ENCODE measurements at regions not wholly inside any gene's neighbourhood (a gene's known extent, or its start where the extent isn't known, plus 50 kb on each side); places are given as distances from the start of the nearest gene placed in this dataset.

DNA sequence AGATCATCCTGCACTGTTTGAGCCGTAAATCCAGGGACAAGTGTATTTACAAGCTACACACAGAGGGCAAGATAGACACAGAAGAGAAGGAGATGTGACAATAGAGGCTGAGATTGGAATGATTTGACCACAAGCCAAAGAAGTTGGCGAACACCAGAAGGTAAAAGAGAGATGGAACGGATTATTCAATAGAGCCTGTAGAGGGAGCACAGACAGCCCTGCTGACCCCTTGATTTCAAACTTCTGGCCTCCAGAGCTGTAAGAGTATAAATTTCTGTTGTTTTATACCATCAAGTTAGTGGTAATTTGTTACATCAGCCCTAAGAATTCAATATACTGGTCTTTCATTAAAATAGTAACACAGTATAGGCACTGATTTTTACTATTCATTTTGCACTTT is 447.8 kb downstream of the FAT4 start:
- no peak for DNase-seq (ENCODE audit: low read depth in 6 of 9, low spot score in 9 of 9)
- Histone ChIP-seq H3K4me1 (ENCODE audit: control insufficient read depth in 2 of 2, insufficient read depth in 2 of 2, low read length in 2 of 2) (no peaks in the 10 kb centered on the region), H3K4me3 (ENCODE audit: low read length in 2 of 2) (no peak overlapping the region), H3K9me3 (ENCODE audit: control insufficient read depth in 2 of 2, insufficient read depth in 1 of 2, low read length in 1 of 2) (no peaks in the 10 kb centered on the region), H3K27me3 (ENCODE audit: control insufficient read depth in 2 of 2, insufficient read depth in 1 of 2, low read length in 1 of 2) (no peaks in the 10 kb centered on the region), H3K27ac (ENCODE audit: low read depth in 1 of 2, low read length in 1 of 2) (no peak overlapping the region), H3K36me3 (ENCODE audit: control insufficient read depth in 2 of 2, insufficient read depth in 2 of 2, low read length in 1 of 2) (no peaks in the 10 kb centered on the region)
- WGBS: 74% methylated on average over 3 of the region's 3 CpGs

- no peak for DNase-seq (ENCODE audit: low read depth in 6 of 9, low spot score in 9 of 9)
- Histone ChIP-seq H3K27ac (ENCODE audit: low read depth in 1 of 2, low read length in 1 of 2) (no peak overlapping the region), H3K36me3 (ENCODE audit: control insufficient read depth in 2 of 2, insufficient read depth in 2 of 2, low read length in 1 of 2) (no peaks in the 10 kb centered on the region), H3K4me3 (ENCODE audit: low read length in 2 of 2) (no peak overlapping the region), H3K27me3 (ENCODE audit: control insufficient read depth in 2 of 2, insufficient read depth in 1 of 2, low read length in 1 of 2) (no peaks in the 10 kb centered on the region), H3K9me3 (ENCODE audit: control insufficient read depth in 2 of 2, insufficient read depth in 1 of 2, low read length in 1 of 2) (no peaks in the 10 kb centered on the region), H3K4me1 (ENCODE audit: control insufficient read depth in 2 of 2, insufficient read depth in 2 of 2, low read length in 2 of 2) (no peaks in the 10 kb centered on the region)
These were observed 451.2 kb downstream of the FAT4 start for GRCh38 chr4:125765941-125766340.

- H3K27ac ChIP-seq (ENCODE audit: low read depth in 1 of 2, low read length in 1 of 2): no peak overlapping the region
- DNase-seq (ENCODE audit: low read depth in 6 of 9, low spot score in 9 of 9): no peak
- H3K9me3 ChIP-seq (ENCODE audit: control insufficient read depth in 2 of 2, insufficient read depth in 1 of 2, low read length in 1 of 2): no peaks in the 10 kb centered on the region
- WGBS: 81% methylated on average over 6 of the region's 6 CpGs
- no peaks in the 10 kb centered on the region for H3K36me3 ChIP-seq (ENCODE audit: control insufficient read depth in 2 of 2, insufficient read depth in 2 of 2, low read length in 1 of 2)
- H3K4me1 ChIP-seq (ENCODE audit: control insufficient read depth in 2 of 2, insufficient read depth in 2 of 2, low read length in 2 of 2): no peaks in the 10 kb centered on the region
- no peak overlapping the region for H3K4me3 ChIP-seq (ENCODE audit: low read length in 2 of 2)
- H3K27me3 ChIP-seq (ENCODE audit: control insufficient read depth in 2 of 2, insufficient read depth in 1 of 2, low read length in 1 of 2): no peaks in the 10 kb centered on the region
These were observed 456.2 kb downstream of the FAT4 start for GRCh38 chr4:125770814-125771398.

GRCh38 chr4:125772680-125773079 is 457.9 kb downstream of the FAT4 start:
- WGBS: 97% methylated on average over 1 of the region's 1 CpG
- DNase-seq (ENCODE audit: low read depth in 6 of 9, low spot score in 9 of 9): no peak
- H3K4me1 ChIP-seq (ENCODE audit: control insufficient read depth in 2 of 2, insufficient read depth in 2 of 2, low read length in 2 of 2): no peaks in the 10 kb centered on the region
- peaks cover 0 to 8% of the 10 kb centered on the region in 2 donors for H3K9me3 ChIP-seq (ENCODE audit: control insufficient read depth in 2 of 2, insufficient read depth in 1 of 2, low read length in 1 of 2)
- H3K27me3 ChIP-seq (ENCODE audit: control insufficient read depth in 2 of 2, insufficient read depth in 1 of 2, low read length in 1 of 2): no peaks in the 10 kb centered on the region
- no peaks in the 10 kb centered on the region for H3K36me3 ChIP-seq (ENCODE audit: control insufficient read depth in 2 of 2, insufficient read depth in 2 of 2, low read length in 1 of 2)
- no peak overlapping the region for H3K4me3 ChIP-seq (ENCODE audit: low read length in 2 of 2)
- H3K27ac ChIP-seq (ENCODE audit: low read depth in 1 of 2, low read length in 1 of 2): no peak overlapping the region

DNA sequence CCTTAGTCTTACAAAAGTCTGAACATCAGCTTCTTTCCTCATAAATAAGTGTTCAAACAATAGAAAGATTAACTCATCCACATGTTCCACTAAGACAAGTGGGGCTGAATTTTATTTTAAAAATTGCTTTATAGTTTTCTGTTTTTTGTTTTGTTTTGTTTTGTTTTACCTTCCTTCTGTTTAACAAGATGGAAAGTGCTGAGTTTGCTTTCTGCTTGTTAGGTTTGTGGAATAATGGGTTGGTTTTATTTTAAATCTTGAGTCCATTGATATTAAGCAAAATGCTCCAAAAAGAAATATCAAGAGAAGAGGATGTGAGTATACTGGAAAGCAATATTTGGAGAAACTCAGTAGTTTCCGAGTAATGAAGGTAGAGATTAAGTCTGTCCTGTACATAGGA is 458.7 kb downstream of the FAT4 start:
- no peak overlapping the region for H3K4me3 ChIP-seq (ENCODE audit: low read length in 2 of 2)
- H3K36me3 ChIP-seq (ENCODE audit: control insufficient read depth in 2 of 2, insufficient read depth in 2 of 2, low read length in 1 of 2): no peaks in the 10 kb centered on the region

GRCh38 chr4:125773931-125774330 is 459.2 kb downstream of the FAT4 start:
- Histone ChIP-seq H3K36me3 (ENCODE audit: control insufficient read depth in 2 of 2, insufficient read depth in 2 of 2, low read length in 1 of 2) (no peaks in the 10 kb centered on the region), H3K4me1 (ENCODE audit: control insufficient read depth in 2 of 2, insufficient read depth in 2 of 2, low read length in 2 of 2) (no peaks in the 10 kb centered on the region), H3K27me3 (ENCODE audit: control insufficient read depth in 2 of 2, insufficient read depth in 1 of 2, low read length in 1 of 2) (no peaks in the 10 kb centered on the region), H3K9me3 (ENCODE audit: control insufficient read depth in 2 of 2, insufficient read depth in 1 of 2, low read length in 1 of 2) (peaks cover 0 to 8% of the 10 kb centered on the region in 2 donors), H3K27ac (ENCODE audit: low read depth in 1 of 2, low read length in 1 of 2) (no peak overlapping the region), H3K4me3 (ENCODE audit: low read length in 2 of 2) (no peak overlapping the region)
- DNase-seq (ENCODE audit: low read depth in 6 of 9, low spot score in 9 of 9): no peak
- 93% methylated on average over 2 of the region's 2 CpGs for WGBS

More for the DNA sequence above, 458.7 kb downstream of the FAT4 start:
- no peaks in the 10 kb centered on the region for H3K27me3 ChIP-seq (ENCODE audit: control insufficient read depth in 2 of 2, insufficient read depth in 1 of 2, low read length in 1 of 2)
- 97% methylated on average over 1 of the region's 1 CpG for WGBS
- H3K4me1 ChIP-seq (ENCODE audit: control insufficient read depth in 2 of 2, insufficient read depth in 2 of 2, low read length in 2 of 2): no peaks in the 10 kb centered on the region
- no peak overlapping the region for H3K27ac ChIP-seq (ENCODE audit: low read depth in 1 of 2, low read length in 1 of 2)
- DNase-seq (ENCODE audit: low read depth in 6 of 9, low spot score in 9 of 9): no peak
- peaks cover 0 to 8% of the 10 kb centered on the region in 2 donors for H3K9me3 ChIP-seq (ENCODE audit: control insufficient read depth in 2 of 2, insufficient read depth in 1 of 2, low read length in 1 of 2)

GRCh38 chr4:125776146-125776545 is 461.4 kb downstream of the FAT4 start:
- 90% methylated on average over 4 of the region's 4 CpGs for WGBS
- no peak for DNase-seq (ENCODE audit: low read depth in 6 of 9, low spot score in 9 of 9)
- Histone ChIP-seq H3K9me3 (ENCODE audit: control insufficient read depth in 2 of 2, insufficient read depth in 1 of 2, low read length in 1 of 2) (peaks cover 0 to 8% of the 10 kb centered on the region in 2 donors), H3K4me1 (ENCODE audit: control insufficient read depth in 2 of 2, insufficient read depth in 2 of 2, low read length in 2 of 2) (no peaks in the 10 kb centered on the region), H3K36me3 (ENCODE audit: control insufficient read depth in 2 of 2, insufficient read depth in 2 of 2, low read length in 1 of 2) (no peaks in the 10 kb centered on the region), H3K4me3 (ENCODE audit: low read length in 2 of 2) (no peak overlapping the region), H3K27ac (ENCODE audit: low read depth in 1 of 2, low read length in 1 of 2) (no peak overlapping the region), H3K27me3 (ENCODE audit: control insufficient read depth in 2 of 2, insufficient read depth in 1 of 2, low read length in 1 of 2) (no peaks in the 10 kb centered on the region)

DNA sequence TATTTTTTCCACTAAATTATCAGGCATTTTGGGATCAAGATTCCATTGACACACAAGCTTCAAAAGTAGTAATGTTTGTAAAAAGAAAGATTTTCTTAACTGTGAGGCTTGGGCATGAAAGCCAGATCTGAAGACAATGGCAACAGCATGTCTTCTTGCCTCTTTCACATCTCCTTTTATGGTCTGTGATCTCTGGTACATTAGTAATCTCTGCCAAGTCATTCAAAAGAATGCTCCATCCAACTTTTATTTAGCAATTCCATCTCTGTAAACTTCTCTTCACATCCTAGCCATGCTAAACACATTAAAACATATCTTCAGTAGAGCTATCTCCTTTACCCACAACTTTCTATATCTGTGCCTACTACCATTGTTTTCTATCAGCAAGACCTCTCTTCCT is 465.4 kb downstream of the FAT4 start:
- H3K36me3 ChIP-seq (ENCODE audit: control insufficient read depth in 2 of 2, insufficient read depth in 2 of 2, low read length in 1 of 2): no peaks in the 10 kb centered on the region
- H3K27ac ChIP-seq (ENCODE audit: low read depth in 1 of 2, low read length in 1 of 2): no peak overlapping the region
- H3K27me3 ChIP-seq (ENCODE audit: control insufficient read depth in 2 of 2, insufficient read depth in 1 of 2, low read length in 1 of 2): no peaks in the 10 kb centered on the region
- DNase-seq (ENCODE audit: low read depth in 6 of 9, low spot score in 9 of 9): no peak
- H3K4me1 ChIP-seq (ENCODE audit: control insufficient read depth in 2 of 2, insufficient read depth in 2 of 2, low read length in 2 of 2): no peaks in the 10 kb centered on the region
- H3K9me3 ChIP-seq (ENCODE audit: control insufficient read depth in 2 of 2, insufficient read depth in 1 of 2, low read length in 1 of 2): peaks cover 0 to 8% of the 10 kb centered on the region in 2 donors
- H3K4me3 ChIP-seq (ENCODE audit: low read length in 2 of 2): no peak overlapping the region

DNA sequence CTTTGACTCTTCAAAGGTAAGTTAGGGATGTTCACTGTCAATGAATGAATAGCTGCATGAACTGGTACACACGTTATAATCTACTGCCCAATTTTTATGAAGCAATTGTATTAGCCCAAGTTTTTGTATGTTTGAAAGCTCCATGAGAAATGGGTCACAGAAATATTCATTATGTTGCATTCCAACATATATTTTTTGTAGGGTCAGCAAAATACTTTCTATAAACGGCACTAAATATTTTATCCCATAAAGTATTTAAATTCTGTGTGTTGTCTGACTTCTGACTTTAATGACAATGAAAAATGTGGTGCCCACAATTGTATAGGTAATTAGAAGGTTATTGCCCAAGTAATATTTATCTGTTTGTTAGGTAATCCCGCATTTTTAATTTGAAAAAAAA is 466.0 kb downstream of the FAT4 start:
- 93% methylated on average over 3 of the region's 3 CpGs for WGBS
- Histone ChIP-seq H3K27ac (ENCODE audit: low read depth in 1 of 2, low read length in 1 of 2) (no peak overlapping the region), H3K9me3 (ENCODE audit: control insufficient read depth in 2 of 2, insufficient read depth in 1 of 2, low read length in 1 of 2) (peaks cover 0 to 8% of the 10 kb centered on the region in 2 donors), H3K4me3 (ENCODE audit: low read length in 2 of 2) (no peak overlapping the region), H3K27me3 (ENCODE audit: control insufficient read depth in 2 of 2, insufficient read depth in 1 of 2, low read length in 1 of 2) (no peaks in the 10 kb centered on the region), H3K36me3 (ENCODE audit: control insufficient read depth in 2 of 2, insufficient read depth in 2 of 2, low read length in 1 of 2) (no peaks in the 10 kb centered on the region), H3K4me1 (ENCODE audit: control insufficient read depth in 2 of 2, insufficient read depth in 2 of 2, low read length in 2 of 2) (no peaks in the 10 kb centered on the region)
- no peak for DNase-seq (ENCODE audit: low read depth in 6 of 9, low spot score in 9 of 9)

GRCh38 chr4:125781651-125782050 is 466.9 kb downstream of the FAT4 start:
- 76% methylated on average over 4 of the region's 4 CpGs for WGBS
- no peaks in the 10 kb centered on the region for H3K36me3 ChIP-seq (ENCODE audit: control insufficient read depth in 2 of 2, insufficient read depth in 2 of 2, low read length in 1 of 2)
- no peak for DNase-seq (ENCODE audit: low read depth in 6 of 9, low spot score in 9 of 9)
- H3K27me3 ChIP-seq (ENCODE audit: control insufficient read depth in 2 of 2, insufficient read depth in 1 of 2, low read length in 1 of 2): no peaks in the 10 kb centered on the region
- H3K9me3 ChIP-seq (ENCODE audit: control insufficient read depth in 2 of 2, insufficient read depth in 1 of 2, low read length in 1 of 2): peaks cover 0 to 1% of the 10 kb centered on the region in 2 donors
- no peak overlapping the region for H3K27ac ChIP-seq (ENCODE audit: low read depth in 1 of 2, low read length in 1 of 2)
- no peaks in the 10 kb centered on the region for H3K4me1 ChIP-seq (ENCODE audit: control insufficient read depth in 2 of 2, insufficient read depth in 2 of 2, low read length in 2 of 2)
- no peak overlapping the region for H3K4me3 ChIP-seq (ENCODE audit: low read length in 2 of 2)
